Activated CD8-positive, alpha-beta memory T cell treated with anti-CD3 and anti-CD28 coated beads, Interleukin-2, amount 50 U/mL, for 4 hours (primary cell): ENCODE measurements at regions not wholly inside any gene's neighbourhood (a gene's known extent, or its start where the extent isn't known, plus 50 kb on each side); places are given as distances from the start of the nearest gene placed in this dataset.

ENCODE experiments used
- DNase-seq: peaks from one replicate; pipeline ENCODE4 v3.0.0-alpha.2; 2020

DNA sequence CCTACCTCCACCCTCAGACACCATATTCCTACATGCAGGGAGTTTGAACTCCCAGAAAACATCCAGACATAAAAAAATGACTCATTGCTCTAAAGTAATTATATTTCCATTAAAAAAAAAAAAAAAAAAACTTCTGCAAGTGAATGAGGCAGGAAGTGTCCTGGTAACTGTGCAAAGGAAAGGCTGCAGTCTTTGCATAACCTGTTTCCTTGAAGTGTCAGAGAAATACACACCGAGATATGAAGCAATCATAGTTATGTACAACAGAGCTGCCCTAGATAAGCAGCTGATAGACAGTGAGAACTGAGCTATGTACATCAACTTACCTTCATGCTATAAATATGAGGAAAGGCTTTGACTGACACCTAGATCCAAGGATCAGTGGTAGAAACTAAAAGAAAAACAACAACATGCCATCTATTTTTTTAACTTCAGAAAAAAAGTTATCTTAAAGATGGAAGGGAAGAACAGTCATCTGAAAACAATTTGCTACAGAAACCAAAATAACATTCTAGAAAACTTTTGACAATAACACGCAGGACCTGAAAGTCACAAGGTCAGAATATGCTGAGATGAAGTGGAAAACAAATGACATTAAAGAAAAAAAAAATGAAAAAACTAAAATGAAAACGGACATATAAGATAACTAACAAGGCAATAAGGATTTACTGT is 263.2 kb downstream of the SEC23A start:
- DNase-seq = no peak

DNA sequence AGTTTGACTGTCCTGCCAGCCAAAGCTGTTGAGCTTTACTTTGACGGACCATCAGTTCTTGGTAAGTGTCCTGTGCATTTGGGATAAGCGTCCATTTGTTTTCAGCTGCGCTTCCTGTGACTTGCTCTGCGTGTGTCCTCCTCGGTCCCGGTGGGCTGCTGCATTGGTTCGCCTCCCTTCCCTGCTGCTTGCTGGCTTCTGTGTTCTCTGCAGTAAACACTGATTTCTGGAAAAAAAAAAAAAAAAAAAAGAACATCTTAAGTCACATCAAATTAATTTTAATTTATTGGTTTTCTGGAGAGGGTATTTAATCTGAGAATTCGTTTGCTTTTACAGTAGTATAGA is 264.1 kb downstream of the SEC23A start:
- no peak for DNase-seq

GRCh38 chr14:38838049-38838978 is 264.7 kb downstream of the SEC23A start:
- DNase-seq = no peak

DNA sequence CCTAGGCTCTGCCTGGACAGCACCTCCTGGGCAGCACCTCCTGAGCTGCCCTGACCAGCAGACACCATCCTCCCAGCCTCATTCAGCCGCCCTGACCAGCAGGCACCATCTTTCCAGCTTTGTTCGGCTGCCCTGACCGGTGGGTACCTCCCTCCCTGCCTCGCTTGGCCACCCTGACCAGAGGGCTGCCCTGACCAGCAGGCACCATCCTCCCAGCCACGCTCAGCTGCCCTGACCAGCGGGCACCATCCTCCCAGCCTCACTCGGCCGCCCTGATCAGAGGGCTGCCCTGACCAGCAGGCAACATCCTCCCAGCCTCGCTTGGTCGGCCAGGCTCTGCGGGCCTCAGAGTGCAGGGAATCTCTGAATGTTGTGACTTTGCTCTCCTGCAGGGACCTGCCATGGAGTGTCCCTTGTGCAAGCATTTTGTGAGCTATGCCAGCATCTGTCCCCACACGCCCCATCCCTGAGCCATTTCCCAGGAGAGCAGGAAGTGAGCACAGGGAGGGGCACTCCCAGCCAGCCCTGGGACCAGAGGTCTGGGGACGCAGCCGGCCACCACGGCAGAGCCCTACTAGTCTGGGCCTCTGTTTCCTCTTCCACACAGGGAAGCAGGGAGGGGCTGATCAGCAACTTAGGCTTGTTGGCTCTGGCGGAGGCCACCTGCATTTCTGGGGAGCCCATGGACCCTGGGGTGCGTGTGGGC is 265.5 kb downstream of the SEC23A start:
- DNase-seq = no peak

- no peak for DNase-seq
Observed at GRCh38 chr14:38836539-38836938, 266.5 kb downstream of the SEC23A start.

- DNase-seq = no peak
Observed at GRCh38 chr14:38835874-38836273, 267.2 kb downstream of the SEC23A start.

- no peak for DNase-seq
Observed at GRCh38 chr14:38828183-38828827, 274.7 kb downstream of the SEC23A start.

GRCh38 chr14:38824706-38825105 is 278.3 kb downstream of the SEC23A start:
- DNase-seq = no peak

- DNase-seq = no peak
Observed at GRCh38 chr14:38818555-38818954, 284.5 kb downstream of the SEC23A start.

DNA sequence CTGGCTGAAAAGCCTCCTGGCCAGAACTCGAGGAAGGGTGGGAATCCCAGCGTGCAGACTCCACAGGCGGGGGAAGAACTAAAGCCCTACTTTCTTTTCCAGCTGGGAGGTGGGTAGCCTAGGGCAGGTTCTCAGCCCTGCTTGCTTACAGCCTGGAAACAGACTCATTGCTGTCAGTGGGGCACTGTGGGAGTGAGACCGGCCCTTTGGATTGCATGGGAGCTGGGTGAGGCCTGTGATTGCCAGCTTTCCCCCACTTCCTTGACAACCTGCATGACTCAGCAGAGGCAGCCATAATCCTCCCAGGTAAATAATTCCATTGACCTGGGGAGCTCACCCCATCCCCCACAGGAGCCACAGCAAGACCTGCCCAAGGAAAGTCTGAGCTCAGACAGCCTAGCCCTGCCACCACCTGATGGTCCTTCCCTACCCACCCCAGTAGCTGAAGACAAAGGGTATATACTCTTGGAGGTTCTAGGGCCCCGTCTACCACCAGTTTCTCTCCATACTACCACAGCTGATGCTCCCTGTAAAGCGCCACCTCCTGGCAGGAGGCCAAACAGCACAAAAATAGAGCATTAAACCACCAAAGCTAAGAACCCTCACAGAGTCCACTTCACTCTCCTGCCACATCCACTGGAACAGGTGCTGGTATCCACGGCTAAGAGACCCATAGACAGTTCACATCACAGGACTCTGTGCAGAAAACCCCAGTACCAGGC is 294.1 kb downstream of the SEC23A start:
- no peak for DNase-seq

DNA sequence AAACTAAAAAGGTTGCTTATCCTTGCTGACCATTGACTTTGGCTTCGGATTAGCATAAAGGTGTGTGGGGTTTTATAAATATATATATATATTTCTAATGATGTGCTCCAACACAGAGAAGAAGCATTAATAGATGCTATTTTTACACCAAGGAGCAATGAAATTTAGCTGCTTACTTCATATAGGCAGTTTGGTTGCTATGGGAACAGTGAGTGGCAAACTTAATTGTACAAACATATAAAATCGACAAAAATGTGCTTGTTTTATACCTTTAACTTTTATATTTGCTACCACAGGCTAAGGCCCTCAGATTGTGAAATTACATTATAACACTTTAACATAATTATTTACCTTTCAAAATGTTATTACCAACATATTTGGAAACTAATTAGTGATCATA is 303.4 kb downstream of the SEC23A start:
- DNase-seq = no peak

DNA sequence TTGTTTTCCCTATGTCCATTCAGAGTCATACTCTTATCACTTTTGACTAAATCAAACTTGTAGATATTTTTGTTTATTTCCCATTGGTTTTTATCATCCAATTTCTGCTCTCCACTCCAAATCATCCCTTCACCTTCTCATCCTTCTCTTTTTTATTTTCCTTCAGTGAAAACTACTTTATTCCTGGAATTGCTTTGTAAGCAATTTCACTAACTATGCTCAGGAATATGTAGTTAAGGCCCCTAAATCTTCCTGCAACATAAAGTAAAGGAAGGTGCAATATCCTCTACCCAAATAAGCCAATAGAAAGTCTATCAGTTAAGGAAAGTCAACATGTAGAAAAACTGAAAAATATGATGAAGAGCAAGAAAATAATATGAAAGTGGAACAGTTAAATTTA is 308.4 kb downstream of the SEC23A start:
- no peak for DNase-seq

GRCh38 chr14:38791862-38792261 is 311.2 kb downstream of the SEC23A start:
- no peak for DNase-seq

- DNase-seq = no peak
Observed at GRCh38 chr14:38790916-38791315, 312.1 kb downstream of the SEC23A start.

- no peak for DNase-seq
Observed at GRCh38 chr14:38789805-38790204, 313.2 kb downstream of the SEC23A start.

GRCh38 chr14:38788060-38788459 is 315.0 kb downstream of the SEC23A start:
- no peak for DNase-seq

- no peak for DNase-seq
Observed at GRCh38 chr14:38786921-38787320, 316.1 kb downstream of the SEC23A start.

DNA sequence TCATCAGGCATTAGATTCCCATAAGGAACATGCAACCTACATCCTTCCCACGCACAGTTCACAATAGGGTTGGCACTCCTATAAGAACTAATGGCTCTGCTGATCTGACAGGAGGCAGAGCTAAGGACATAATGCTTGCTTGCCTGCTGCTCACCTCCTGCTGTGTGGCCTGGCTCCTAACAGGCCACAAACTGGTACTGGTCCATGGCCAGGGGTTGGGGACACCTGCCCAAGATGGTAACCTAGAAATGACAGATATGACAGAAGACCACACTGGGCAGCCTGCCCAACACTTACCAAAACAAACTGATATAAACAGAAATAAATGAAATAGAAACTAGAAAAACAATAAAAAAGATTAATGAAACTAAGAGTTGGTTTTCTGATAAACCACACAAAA is 325.6 kb downstream of the SEC23A start:
- no peak for DNase-seq

- DNase-seq = no peak
Observed at GRCh38 chr14:38775986-38776385, 327.0 kb downstream of the SEC23A start.

DNA sequence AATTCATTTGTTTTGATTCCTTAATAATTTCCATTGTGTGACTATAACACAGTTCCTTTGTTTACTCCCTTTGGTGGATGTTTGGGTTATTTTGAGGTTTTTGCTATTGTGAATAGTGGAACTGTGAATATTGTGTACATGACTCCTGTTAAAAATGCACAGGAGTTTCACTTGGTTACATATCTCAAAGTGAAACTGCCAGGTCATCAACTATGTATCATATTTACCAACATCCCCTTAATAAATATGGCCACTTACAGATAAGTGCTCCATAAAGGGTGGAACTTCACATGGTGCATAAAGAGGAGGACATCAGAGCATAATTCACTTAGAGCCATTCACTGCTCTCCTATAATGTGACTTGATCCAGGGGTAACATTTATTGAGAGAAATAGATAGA is 328.9 kb downstream of the SEC23A start:
- DNase-seq = no peak

- DNase-seq = no peak
Observed at GRCh38 chr14:38770251-38770650, 332.8 kb downstream of the SEC23A start.

DNA sequence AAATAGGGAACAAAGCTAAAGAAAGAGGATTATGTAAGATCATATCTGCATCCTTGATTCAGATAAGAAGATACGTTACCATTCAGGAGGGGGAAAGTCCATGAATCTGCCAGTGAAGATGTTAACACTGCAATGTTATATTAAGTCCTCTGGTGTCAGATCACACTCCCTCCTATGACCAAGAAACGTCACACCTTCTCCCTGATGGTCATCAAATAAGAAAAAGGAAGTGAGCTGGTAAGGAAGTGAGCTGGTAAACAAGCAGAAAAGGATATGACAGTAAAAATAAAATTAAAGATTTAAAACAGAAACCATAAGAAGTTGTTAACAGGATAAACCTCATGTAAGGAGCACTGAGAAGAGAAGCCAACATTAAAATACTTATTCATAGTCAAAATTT is 340.2 kb downstream of the SEC23A start:
- DNase-seq = no peak

- no peak for DNase-seq
Observed at GRCh38 chr14:38762426-38762825, 340.6 kb downstream of the SEC23A start.
